ENCODE measurements at regions not wholly inside any gene's neighbourhood (a gene's known extent, or its start where the extent isn't known, plus 50 kb on each side); places are given as distances from the start of the nearest gene placed in this dataset.

DNA sequence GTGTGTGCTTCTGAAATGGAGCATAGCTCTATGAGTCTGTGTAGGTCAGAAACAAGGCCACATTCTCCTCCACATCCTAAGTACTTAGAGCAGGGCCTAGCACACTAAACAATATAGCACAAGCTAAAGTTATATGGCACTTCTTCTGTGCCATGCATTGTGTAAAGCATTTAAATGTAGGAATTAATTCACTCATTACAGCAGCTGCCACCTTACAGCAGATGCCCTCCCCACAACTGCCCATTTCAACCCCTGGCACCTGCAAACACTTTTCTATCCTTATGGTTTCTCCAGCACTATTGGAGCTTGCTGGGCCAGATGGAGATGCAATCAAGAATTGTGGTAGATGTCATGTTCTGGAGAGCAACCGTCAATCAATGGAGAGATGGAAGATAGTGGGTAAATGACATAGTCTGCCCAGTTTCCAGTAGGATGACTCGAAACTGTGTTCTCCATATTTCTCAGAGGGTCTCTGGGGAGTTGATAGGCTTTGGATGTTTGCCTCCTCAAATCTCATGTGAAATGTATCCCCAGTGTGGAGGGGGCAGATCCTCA lies 373.7 kb downstream of the DOK5 start:
- TF ChIP-seq POLR2A (IDR thresholded peaks at IDR 0.05) = no peak
- TF ChIP-seq, protein P1, sequence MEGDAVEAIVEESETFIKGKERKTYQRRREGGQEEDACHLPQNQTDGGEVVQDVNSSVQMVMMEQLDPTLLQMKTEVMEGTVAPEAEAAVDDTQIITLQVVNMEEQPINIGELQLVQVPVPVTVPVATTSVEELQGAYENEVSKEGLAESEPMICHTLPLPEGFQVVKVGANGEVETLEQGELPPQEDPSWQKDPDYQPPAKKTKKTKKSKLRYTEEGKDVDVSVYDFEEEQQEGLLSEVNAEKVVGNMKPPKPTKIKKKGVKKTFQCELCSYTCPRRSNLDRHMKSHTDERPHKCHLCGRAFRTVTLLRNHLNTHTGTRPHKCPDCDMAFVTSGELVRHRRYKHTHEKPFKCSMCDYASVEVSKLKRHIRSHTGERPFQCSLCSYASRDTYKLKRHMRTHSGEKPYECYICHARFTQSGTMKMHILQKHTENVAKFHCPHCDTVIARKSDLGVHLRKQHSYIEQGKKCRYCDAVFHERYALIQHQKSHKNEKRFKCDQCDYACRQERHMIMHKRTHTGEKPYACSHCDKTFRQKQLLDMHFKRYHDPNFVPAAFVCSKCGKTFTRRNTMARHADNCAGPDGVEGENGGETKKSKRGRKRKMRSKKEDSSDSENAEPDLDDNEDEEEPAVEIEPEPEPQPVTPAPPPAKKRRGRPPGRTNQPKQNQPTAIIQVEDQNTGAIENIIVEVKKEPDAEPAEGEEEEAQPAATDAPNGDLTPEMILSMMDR (IDR thresholded peaks at IDR 0.05) = no peak
